DMS 273 (cell line): ENCODE measurements at regions not wholly inside any gene's neighbourhood (a gene's known extent, or its start where the extent isn't known, plus 50 kb on each side); places are given as distances from the start of the nearest gene placed in this dataset.
"Not testable (repeated sequence)": the region's sequence is repeated elsewhere in the genome, so short reads cannot be mapped to it uniquely, and the experiment has no call there.

Experiments used
- DNase-seq: peaks from one replicate; lab custom pipeline; 2025; ENCODE audit not compliant: unreplicated experiment; lab: John Stamatoyannopoulos, UW

DNA sequence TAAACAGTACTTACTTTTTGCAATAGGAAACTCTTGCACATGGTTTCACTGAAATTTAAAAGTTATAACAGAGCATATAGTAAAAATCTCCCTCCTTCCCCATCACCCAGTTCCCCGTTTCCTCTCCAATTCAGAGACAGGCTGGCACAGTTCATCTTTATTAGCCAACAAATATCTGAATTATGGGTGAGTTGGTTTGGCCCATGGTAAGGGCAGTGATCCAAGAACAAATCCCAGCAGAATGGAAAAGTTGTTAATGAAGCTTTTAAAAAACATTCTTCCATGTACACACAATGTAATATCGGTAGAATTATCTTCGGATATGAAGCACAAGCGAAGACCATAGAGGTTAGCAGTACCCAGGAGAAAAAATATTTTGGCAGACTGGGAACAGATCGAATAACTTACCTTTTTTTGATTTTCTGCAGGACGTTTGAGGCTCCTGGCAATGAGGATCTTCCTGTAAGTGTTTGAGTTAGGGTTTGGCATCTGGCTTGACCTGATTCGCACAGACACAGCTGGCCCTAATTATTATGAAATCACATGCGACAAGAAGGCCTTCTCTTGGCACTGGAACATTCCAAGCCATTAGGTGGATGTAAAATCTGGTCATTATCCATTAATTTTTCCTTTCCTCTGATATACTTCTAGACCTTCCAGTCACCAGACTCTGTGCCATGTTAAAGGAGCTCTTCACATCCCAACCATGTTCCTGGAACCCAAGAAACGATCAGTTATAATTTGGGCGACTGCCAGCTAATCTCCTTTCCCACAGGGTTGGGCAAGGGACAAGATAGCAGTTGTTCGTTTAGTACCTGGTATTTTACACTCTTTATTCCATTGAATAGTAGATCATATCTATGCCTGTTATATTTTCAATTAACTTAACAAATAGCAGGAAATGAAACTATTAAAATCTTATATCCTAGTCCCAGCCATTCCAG is 139.4 kb upstream of the TSC22D1 start:
- DNase-seq, result peak; percentile 58

DNA sequence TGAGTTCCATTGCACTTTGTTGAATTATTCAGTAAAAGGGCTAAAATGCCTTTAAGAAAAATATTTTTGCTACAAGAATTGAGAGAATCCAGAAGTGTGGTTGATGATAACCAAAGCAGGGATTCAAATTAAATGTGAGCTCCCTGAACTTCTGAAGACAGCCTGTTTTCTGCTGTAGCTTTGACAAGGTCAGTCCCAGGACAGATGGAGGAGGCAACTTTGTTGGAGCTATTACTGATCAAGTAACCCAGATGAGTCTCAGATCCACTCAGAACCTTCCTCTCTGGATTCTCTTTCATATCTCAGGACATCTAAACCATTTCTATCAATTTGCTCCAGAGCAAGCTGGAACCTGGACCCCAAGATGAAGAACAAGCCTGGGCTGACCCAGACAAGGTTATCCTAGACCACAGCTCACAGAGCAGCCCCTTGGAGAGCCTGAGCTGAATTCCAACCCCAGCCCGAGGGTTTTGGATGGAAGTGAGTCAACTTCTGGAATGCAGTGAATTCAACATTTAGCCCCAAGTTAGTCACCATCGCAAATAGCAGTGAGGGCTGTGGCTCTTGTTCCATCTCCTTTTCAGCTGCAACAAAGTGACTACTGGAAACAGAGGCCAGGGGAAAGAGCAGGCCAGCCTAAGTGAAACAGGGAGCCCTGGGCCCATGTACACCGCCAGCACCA is 137.8 kb upstream of the TSC22D1 start:
- no peak for DNase-seq

DNA sequence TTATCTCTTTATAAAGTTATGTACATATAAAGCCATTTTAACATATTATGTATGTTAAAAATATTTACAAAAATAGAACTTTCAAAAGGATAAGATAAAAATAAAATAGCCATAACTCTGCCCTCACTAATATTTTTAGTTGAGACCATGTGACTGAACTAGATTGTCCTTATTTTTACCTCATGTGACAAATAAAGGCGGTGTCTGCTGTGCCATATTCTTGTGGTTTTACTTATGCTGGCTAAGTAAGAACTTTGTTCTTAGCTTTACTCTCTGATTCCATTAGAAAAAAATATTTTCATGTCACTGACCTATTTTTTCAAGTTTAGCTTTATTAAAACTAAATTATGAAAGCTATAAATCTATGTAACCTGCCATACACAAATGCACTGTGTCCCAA is 135.6 kb upstream of the TSC22D1 start:
- no peak for DNase-seq

DNA sequence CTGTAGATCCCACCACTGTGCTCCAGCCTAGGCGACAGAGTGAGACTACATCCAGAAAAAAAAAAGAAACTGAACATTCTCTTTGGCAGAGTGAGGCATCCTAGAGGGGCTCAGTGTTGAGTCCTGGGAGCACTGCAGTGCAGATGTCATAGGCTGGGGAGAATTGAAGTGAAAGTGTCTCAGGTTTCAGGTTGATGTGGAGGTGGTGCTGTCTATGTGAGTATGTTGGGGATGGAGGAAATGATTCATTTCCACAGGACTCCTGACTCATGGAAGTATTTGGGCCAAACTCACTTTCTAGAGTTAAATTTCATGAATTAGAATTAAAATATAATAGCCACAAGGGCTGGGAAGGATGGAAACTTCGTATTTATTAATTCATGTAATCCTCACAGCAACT is 134.4 kb upstream of the TSC22D1 start:
- DNase-seq, result no peak

DNA sequence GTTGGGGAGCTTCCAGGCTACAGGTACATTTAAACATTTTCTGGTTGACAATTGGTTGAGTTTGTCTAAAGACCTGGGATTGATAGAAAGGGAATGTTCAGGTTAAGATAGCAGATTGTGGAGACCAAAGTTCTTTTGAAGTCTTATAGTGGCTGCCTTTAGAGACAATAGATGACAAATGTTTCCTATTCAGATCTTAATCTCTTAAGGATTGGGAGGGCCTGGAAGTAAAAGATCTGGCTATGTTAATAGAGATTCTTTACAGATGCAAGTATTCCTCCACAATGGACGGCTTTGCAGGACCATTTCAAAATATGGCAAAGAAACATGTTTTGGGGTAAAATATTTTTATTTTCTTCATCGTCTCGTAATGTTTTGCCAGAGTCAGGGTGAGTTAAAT is 128.7 kb upstream of the TSC22D1 start:
- DNase-seq, result not testable (repeated sequence)

DNA sequence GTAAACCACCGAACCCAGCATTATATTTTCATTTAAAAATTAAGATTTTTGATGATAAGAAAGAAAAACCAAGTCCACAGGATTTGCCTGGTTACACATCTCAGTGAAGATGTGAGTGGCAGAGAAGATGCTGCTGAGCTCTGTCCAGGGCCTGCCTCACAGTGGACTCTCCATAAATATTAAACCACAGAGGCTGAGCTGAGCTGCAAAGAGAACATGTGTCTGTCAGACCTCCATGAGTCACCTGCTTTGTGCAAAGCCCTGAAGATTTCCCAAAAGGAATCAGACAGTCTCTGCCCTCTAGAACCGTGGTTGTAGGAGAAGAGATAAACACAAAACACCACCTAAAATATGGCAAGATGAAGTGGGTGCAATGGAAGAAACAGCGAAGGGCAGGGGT is 127.2 kb upstream of the TSC22D1 start:
- no peak for DNase-seq

DNA sequence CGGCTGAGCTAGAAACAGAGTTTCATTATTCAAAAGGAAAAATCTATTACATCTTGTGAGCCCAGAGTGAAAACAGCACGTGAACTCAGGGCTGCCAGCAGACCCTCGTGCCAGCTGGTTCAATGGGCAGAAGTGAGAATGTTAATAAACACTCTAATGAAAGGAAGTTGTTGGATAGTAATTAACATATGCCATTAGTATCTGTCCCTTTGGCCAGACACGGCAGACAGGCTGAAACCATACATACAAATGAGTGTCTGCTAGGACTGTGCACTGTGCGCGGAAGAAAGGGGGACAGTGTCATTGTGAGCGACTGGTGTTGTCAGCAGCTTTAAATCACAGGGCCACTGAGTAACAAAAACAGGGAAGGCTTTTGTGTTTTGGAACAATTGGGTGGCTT is 121.9 kb upstream of the TSC22D1 start:
- DNase-seq, result no peak

DNA sequence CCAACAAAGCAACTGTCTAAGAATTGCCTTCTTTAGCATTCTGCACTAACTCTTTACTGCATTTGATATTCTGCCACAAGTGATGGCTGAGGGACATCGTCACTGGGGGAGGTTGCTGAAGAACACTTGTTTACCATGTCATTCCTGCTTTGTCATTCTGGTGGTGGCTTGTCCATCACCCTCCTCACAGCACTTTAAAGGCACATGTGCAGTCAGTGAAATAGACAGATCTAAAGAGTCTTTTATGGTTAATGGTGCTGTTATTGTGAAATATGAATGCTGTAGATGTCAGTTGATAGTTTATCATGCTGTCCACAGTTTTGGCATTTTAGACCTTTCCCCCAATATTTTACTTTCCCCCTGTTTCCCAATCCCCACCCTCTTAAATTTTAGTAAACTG is 120.9 kb upstream of the TSC22D1 start:
- no peak for DNase-seq

DNA sequence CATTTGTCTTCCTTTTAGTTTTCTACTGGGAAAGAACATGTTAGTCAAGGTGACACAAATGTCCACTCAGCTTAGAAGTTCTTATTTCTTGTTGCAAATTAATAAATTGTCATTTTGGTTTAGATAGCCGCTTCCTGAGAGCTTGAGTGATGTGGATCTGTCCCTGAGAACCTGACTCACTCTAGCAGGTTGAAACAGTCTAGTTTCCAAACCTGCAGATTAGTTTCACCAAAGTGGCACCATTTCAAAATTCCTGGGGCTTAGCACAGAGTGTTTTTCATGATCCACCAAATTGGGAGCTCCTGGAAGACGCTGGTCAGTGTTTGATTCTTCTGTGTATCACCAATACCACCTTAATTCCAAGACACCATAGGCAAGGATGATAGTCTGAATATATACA is 119.4 kb upstream of the TSC22D1 start:
- no peak for DNase-seq

DNA sequence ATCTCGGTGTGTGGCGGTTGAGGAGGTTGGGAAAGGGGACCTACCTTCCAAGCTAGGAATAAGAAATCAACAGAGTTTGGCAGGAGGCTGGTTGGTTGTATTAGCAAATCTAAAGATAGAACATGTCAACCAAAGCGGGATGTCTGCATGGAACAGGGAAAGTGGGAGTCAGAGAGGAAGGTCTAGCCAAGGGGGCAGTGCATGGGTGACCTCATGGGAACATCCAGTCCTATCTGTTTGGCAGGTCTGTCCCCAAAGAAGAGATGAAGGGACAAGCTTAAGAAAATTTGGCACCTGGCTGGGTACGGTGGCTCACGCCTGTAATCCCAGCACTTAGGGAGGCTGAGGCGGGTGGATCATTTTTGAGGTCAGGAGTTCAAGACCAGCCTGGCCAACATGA is 118.7 kb upstream of the TSC22D1 start:
- DNase-seq, result no peak

DNA sequence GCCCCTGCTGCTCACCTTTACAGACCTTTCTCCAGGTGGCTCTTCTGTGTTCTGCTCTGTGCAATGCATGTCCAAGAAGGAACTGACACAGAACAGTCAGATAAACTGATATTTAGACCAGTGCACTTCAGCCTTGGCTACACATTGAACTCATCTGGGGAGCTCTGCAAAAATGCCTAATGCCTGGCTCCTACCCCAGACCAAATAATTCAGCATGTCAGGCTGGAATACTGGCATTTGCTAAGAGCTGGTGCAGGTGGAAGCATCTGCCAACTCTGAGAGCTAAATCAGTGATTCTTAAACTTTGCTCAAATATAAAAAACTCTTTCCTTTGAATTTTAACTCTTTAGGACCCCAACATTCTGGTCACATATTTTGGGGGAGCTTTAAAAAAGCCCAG is 118.2 kb upstream of the TSC22D1 start:
- no peak for DNase-seq

DNA sequence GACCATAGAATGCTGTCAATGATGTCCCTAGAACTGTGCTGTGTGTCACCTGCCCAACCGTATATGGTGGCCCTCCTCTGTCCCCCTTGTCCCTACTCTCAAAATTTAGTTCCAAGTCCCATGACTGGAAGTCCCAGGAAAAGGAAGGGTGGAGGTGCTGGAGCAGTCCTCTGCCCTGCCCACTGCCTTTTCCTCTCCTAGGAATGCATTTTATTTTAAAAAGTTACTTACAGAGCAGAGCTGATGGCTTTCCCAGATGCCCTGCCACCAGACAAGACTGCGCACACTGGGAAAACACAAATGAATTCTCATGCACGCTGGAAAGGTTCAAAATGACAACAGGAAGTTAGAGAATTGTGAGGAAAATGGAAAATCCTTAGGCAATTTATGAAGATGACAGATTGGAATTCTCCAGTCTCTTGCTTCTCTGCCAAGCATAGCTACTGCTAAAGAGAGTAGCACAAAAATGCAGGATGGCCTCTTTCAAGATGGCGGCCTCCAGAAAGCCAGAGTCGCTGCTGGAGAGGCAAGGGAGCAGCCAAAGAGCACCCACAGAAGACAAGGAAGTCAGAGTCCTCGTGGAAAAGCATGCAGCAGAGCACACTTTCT is 117.1 kb upstream of the TSC22D1 start:
- no peak for DNase-seq

DNA sequence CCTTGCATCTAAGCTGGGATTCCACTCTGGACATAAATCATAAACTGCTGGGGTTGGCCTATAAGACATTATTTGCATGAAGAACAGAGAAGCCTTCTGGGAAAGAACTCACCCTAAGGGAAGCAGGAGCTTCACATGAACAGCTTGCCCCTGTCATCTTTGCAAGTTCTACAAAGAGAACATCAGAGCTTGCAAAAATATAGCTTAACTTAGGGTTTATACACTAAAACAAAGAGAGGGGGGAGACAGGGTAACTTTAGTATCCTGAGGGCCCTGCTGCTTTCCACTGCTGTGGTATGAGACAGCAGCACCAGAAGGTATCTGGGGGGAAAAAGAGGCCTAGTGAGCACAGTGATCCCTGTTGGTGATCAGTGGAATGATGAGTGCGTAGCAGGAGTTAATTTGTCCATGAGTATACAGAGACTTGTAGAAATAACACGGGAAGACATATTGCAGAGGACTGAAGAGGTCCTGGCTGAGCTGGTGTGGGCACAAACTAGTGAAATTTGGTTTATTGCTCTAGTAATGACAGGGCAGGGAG is 116.1 kb upstream of the TSC22D1 start:
- peak; percentile 38 for DNase-seq

DNA sequence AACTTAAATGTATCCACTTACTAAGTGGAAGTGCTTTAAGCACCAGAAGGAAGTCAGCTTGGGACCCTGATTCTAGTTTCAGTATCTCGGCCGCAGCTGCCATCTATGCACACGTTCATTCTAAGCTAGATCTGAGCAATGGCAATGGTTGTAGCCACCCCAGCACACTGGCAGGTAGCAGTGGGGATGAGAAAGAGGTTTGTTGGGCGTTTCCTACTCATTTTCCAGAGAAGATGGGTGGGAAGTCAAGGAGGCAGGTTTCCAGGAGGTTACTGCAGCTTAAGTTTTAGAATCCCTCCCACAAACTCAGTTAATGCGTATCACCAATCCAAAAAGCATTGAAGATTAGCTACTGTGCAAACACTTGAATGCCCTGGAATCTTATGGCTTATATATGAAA is 114.2 kb upstream of the TSC22D1 start:
- no peak for DNase-seq

DNA sequence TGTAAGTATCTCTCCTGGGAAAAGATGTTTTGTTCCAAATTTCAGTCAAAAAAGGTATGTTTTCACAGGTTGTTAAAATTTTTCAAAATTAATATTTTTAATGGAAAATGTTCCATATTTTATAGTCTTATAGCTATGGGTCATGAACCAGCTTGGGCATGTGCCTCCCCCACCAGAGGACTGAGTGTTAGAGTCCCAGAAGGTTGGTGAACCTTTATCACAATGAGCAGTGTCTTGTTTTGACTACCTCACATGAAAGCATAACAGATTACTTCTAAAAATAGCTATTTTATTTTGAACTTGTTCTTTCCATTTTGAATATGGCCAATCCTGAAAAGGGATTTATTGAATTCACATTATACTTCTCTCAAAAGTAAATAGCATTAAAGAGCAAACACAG is 112.5 kb upstream of the TSC22D1 start:
- no peak for DNase-seq

DNA sequence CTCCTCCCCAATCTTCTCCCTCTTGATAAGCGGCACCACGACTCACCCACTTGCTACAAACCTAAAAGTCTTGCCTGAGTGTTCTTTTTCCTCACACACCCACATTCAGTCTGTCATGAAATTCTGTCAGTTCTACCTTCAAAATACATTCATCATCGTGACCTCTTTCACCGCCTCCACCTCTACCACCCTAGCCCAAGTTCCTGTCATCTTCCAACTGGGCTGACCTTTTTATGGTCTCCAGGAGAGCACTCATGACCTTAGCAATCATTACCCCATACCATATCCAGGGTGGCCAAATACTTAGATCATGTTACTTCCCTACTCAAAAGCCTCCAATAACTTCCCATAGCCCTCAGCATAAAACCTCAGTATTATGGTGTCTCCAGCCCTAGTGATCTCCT is 110.4 kb upstream of the TSC22D1 start:
- no peak for DNase-seq

DNA sequence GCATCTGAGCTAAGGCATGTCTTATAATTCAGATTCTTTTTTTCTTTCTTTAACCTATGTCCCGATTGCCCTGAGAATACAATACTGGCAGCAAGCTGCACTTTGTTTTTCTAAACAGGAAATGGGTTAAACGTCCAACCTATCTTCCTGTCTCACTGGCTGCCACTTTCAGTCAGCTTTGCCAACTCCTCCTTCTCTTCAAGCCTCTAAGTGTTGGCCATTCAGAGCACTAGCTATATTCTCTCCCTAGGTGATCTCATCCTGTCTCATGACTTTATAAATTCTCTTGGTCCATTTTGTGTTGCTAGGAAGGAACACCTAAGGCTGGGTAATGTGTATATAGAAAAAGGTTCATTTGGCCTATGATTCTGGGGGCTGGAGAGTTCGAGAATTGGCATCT is 109.5 kb upstream of the TSC22D1 start:
- no peak for DNase-seq

DNA sequence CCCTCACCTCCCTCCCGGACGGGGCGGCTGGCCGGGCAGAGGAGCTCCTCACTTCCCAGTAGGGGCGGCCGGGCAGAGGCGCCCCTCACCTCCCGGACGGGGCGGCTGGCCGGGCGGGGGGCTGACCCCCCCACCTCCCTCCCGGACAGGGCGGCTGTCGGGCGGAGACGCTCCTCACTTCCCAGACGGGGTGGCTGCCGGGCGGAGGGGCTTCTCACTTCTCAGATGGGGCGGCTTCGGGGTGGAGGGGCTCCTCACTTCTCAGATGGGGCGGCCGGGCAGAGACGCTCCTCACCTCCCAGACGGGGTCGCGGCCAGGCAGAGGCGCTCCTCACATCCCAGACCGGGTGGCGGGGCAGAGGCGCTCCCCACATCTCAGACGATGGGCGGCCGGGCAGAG is 106.3 kb upstream of the TSC22D1 start:
- not testable (repeated sequence) for DNase-seq

DNA sequence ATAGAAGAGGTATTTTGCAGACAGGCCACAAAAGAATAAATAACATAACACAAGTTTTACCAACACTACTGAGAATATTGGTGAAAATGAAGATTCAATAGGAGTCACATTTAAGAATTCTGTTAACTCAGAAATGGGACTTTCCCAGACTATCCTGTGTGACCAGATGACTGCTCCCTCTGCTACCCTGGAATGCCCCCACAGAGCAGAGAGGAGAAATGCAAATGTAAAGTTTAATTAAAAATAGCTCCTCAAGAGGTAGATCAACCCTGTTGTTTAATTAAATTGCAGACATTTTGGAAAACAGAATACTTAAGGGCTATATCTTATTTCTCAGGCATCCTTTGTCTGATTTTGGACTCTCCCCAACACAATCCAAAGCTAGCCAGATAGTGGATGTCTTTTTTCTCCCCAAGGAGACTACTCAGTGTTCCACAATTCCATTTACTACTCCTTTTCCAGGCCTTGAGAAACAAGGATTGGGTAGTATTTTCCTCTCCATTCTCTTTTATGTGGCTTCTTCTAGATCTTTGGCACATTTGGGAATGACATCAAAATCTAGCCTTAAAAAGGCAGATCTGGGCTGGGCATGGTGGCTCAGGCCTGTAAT is 104.7 kb upstream of the TSC22D1 start:
- DNase-seq, result no peak

DNA sequence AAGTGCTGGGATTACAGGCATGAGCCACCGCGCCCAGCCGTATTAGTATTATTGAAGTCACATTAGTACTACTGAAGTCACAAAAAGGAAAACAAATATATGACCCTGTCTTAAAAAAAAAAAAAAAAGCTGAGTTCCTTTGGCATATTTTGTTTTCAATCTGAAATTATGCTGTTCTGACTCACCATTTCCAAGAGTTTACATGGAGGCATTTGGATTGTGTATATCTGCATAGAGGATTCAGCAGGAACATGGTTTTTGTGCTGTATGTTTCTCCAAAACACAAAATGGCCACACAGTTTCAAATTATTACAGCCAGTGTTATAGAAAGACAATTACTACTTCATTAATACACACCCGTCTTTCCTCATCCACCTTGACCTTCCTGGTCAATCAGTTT is 103.5 kb upstream of the TSC22D1 start:
- no peak for DNase-seq

DNA sequence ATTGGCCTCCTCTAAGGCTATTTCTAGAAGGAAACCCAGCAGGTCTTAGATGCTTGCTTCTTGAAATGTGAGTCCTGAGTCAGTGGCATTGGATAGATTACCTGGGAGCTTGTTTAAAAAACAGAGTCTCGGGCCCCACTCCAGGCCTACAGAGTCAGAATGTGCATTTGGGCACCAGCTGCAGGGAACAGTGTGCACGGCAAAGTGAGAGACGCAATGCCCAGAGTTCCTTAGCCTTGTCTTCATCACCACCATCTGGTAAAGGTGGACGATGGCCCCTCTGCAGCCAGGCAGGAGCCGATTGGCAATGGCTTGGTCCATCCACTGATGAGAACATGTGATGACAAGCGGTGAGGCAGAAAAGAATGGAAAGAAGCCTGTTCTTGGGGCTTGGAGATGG is 102.1 kb upstream of the TSC22D1 start:
- DNase-seq, result no peak
